ENCODE measurements at regions not wholly inside any gene's neighbourhood (a gene's known extent, or its start where the extent isn't known, plus 50 kb on each side); places are given as distances from the start of the nearest gene placed in this dataset.

DNA sequence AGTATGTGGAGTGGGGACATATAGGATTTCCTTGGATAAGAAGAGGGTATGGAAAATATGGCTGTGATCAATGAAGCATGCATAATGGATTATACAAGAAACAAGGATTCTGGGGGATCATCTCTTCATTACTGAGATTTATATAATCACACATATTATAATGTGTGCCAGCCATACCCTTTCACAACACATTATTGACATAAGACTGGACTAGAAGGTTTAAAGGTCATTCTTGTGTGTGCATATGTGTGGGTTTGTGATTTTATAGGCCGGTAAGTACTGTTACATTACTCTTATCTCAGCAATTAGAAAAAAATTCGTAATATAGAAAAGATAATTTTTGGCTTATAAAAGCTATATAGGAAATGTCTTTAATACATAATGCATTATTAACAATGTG lies 62.2 kb upstream of the DCC start:
- intact Hi-C loops (cut with micrococcal nuclease; ENCODE audit: unreplicated experiment) = no loop called here
- POLR2A ChIA-PET (ENCODE audit: low non-redundant PET) = no interaction called here
- H3K36me3 ChIP-seq (ENCODE audit: insufficient read depth, low read length, poor library complexity, severe bottlenecking) = no peaks in the 10 kb centered on the region
- BruUV-seq (replicated peaks) = no TSS peak
- no peaks in the 10 kb centered on the region for H3K4me1 ChIP-seq (ENCODE audit: insufficient read depth, low read length, poor library complexity, severe bottlenecking)
- TF ChIP-seq, protein P1, sequence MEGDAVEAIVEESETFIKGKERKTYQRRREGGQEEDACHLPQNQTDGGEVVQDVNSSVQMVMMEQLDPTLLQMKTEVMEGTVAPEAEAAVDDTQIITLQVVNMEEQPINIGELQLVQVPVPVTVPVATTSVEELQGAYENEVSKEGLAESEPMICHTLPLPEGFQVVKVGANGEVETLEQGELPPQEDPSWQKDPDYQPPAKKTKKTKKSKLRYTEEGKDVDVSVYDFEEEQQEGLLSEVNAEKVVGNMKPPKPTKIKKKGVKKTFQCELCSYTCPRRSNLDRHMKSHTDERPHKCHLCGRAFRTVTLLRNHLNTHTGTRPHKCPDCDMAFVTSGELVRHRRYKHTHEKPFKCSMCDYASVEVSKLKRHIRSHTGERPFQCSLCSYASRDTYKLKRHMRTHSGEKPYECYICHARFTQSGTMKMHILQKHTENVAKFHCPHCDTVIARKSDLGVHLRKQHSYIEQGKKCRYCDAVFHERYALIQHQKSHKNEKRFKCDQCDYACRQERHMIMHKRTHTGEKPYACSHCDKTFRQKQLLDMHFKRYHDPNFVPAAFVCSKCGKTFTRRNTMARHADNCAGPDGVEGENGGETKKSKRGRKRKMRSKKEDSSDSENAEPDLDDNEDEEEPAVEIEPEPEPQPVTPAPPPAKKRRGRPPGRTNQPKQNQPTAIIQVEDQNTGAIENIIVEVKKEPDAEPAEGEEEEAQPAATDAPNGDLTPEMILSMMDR (conservative IDR thresholded peaks at IDR 0.05; ENCODE audit: low read depth, low read length) = no peak
- no peak for TF ChIP-seq EZH2 (IDR thresholded peaks at IDR 0.05; ENCODE audit: borderline replicate concordance, low read depth, low read length, poor library complexity, severe bottlenecking)
- H3K27ac ChIP-seq (ENCODE audit: low read depth, low read length, poor library complexity, severe bottlenecking) = no peak overlapping the region
- no peak overlapping the region for H3K4me3 ChIP-seq (ENCODE audit: low read depth, low read length, poor library complexity, severe bottlenecking)
- no peaks in the 10 kb centered on the region for H3K27me3 ChIP-seq (replicated peaks; ENCODE audit: insufficient read depth, low read depth, low read length, poor library complexity)
- DNase-seq (ENCODE audit: low spot score) = no peak
- CTCF ChIA-PET = no interaction called here
- no peaks in the 10 kb centered on the region for H3K9me3 ChIP-seq (ENCODE audit: low read depth, low read length, poor library complexity, severe bottlenecking)

DNA sequence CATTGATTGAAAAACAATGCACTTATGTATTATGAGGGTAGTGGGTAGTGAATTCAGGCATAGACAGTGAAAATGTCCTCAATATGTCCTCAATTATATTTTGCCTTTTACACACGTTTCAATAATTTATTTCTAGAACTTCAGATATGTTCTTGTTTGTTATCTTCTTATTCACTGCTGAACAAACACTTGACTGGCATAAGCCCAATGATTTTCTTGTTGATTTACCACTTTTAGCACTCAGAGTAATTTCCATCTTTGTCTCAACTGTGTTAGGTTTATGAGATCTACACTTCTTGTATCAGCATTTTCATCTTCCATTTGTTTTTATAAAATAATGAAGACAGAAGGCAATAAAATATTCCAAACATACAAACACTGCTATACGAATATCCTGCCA lies 61.8 kb upstream of the DCC start:
- CTCF ChIA-PET = no interaction called here
- intact Hi-C loops (cut with micrococcal nuclease; ENCODE audit: unreplicated experiment) = no loop called here
- H3K9me3 ChIP-seq (ENCODE audit: low read depth, low read length, poor library complexity, severe bottlenecking) = no peaks in the 10 kb centered on the region
- POLR2A ChIA-PET (ENCODE audit: low non-redundant PET) = no interaction called here
- no peak for DNase-seq (ENCODE audit: low spot score)
- H3K27ac ChIP-seq (ENCODE audit: low read depth, low read length, poor library complexity, severe bottlenecking) = no peak overlapping the region
- BruUV-seq (replicated peaks) = no TSS peak
- no peaks in the 10 kb centered on the region for H3K27me3 ChIP-seq (replicated peaks; ENCODE audit: insufficient read depth, low read depth, low read length, poor library complexity)
- no peak for TF ChIP-seq EZH2 (IDR thresholded peaks at IDR 0.05; ENCODE audit: borderline replicate concordance, low read depth, low read length, poor library complexity, severe bottlenecking)
- TF ChIP-seq, protein P1 (conservative IDR thresholded peaks at IDR 0.05; ENCODE audit: low read depth, low read length) = no peak
- H3K4me1 ChIP-seq (ENCODE audit: insufficient read depth, low read length, poor library complexity, severe bottlenecking) = no peaks in the 10 kb centered on the region
- H3K36me3 ChIP-seq (ENCODE audit: insufficient read depth, low read length, poor library complexity, severe bottlenecking) = no peaks in the 10 kb centered on the region
- no peak overlapping the region for H3K4me3 ChIP-seq (ENCODE audit: low read depth, low read length, poor library complexity, severe bottlenecking)

DNA sequence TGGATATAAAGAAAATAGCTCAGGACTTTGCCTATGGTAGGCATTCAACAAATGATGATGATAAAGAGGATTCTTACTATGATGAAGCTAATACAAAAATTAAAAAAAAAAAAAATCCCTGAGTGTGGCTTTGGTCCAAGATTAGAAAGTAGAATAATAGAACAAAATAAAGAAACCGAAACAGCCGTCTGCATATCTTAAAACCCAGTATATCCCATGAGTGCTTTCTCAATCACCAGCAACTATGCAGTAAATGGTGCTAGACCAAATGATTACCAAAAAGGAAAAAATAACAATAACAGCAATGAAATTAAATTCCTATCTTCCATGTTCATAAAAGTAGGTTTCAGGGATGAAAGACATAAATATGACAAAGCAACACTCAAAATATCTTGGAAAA lies 59.3 kb upstream of the DCC start:
- peaks cover under 1% of the 10 kb centered on the region for H3K4me1 ChIP-seq (ENCODE audit: insufficient read depth, low read length, poor library complexity, severe bottlenecking)
- H3K4me3 ChIP-seq (ENCODE audit: low read depth, low read length, poor library complexity, severe bottlenecking) = no peak overlapping the region
- ChIA-PET POLR2A (ENCODE audit: low non-redundant PET) (no interaction called here), CTCF (no interaction called here)
- no peaks in the 10 kb centered on the region for H3K9me3 ChIP-seq (ENCODE audit: low read depth, low read length, poor library complexity, severe bottlenecking)
- no peak for DNase-seq (ENCODE audit: low spot score)
- intact Hi-C loops (cut with micrococcal nuclease; ENCODE audit: unreplicated experiment) = no loop called here
- H3K27ac ChIP-seq (ENCODE audit: low read depth, low read length, poor library complexity, severe bottlenecking) = no peak overlapping the region
- no TSS peak for BruUV-seq (replicated peaks)
- no peaks in the 10 kb centered on the region for H3K36me3 ChIP-seq (ENCODE audit: insufficient read depth, low read length, poor library complexity, severe bottlenecking)
- TF ChIP-seq, protein P1 (conservative IDR thresholded peaks at IDR 0.05; ENCODE audit: low read depth, low read length) = no peak
- no peak for TF ChIP-seq EZH2 (IDR thresholded peaks at IDR 0.05; ENCODE audit: borderline replicate concordance, low read depth, low read length, poor library complexity, severe bottlenecking)
- no peaks in the 10 kb centered on the region for H3K27me3 ChIP-seq (replicated peaks; ENCODE audit: insufficient read depth, low read depth, low read length, poor library complexity)

All from A673 (cell line).